HG02588 (cell line): ENCODE measurements at regions not wholly inside any gene's neighbourhood (a gene's known extent, or its start where the extent isn't known, plus 50 kb on each side); places are given as distances from the start of the nearest gene placed in this dataset.

ENCODE experiments used
- ATAC-seq: cut with Tn5 transposase; IDR thresholded peaks from one replicate; pipeline ENCODE4 v1.9.1; 2021; ENCODE audit warnings: mild to moderate bottlenecking, moderate library complexity; ENCODE audit not compliant: unreplicated experiment

GRCh38 chr11:122062763-122063162 lies 53.3 kb downstream of the BLID start:
- ATAC-seq, result no peak

GRCh38 chr11:122059565-122059964 lies 56.5 kb downstream of the BLID start:
- ATAC-seq, result no peak

- no peak for ATAC-seq
Observed at GRCh38 chr11:122050021-122050690, 65.9 kb downstream of the BLID start.

- ATAC-seq, result no peak
Observed at GRCh38 chr11:122048401-122048800, 67.6 kb downstream of the BLID start.

GRCh38 chr11:122046846-122047245 lies 69.2 kb downstream of the BLID start:
- no peak for ATAC-seq

GRCh38 chr11:122046438-122046837 lies 69.6 kb downstream of the BLID start:
- no peak for ATAC-seq

- no peak for ATAC-seq
Observed at GRCh38 chr11:122045181-122045586, 70.8 kb downstream of the BLID start.

- no peak for ATAC-seq
Observed at GRCh38 chr11:122044086-122044485, 71.9 kb downstream of the BLID start.

GRCh38 chr11:122042981-122043380 lies 73.0 kb downstream of the BLID start:
- ATAC-seq, result no peak

- no peak for ATAC-seq
Observed at GRCh38 chr11:122040464-122040863, 75.6 kb downstream of the BLID start.

- no peak for ATAC-seq
Observed at GRCh38 chr11:122038543-122038942, 77.5 kb downstream of the BLID start.

- no peak for ATAC-seq
Observed at GRCh38 chr11:122037911-122038310, 78.1 kb downstream of the BLID start.

- ATAC-seq, result no peak
Observed at GRCh38 chr11:122036493-122036892, 79.5 kb downstream of the BLID start.

- ATAC-seq, result no peak
Observed at GRCh38 chr11:122036018-122036417, 80.0 kb downstream of the BLID start.

GRCh38 chr11:122033631-122034030 lies 82.4 kb downstream of the BLID start:
- no peak for ATAC-seq

- ATAC-seq, result no peak
Observed at GRCh38 chr11:122033193-122033592, 82.8 kb downstream of the BLID start.

GRCh38 chr11:122032317-122032716 lies 83.7 kb downstream of the BLID start:
- ATAC-seq, result no peak

GRCh38 chr11:122031813-122032212 lies 84.2 kb downstream of the BLID start:
- ATAC-seq, result no peak

- no peak for ATAC-seq
Observed at GRCh38 chr11:122030286-122030685, 85.7 kb downstream of the BLID start.

GRCh38 chr11:122028545-122028944 lies 87.5 kb downstream of the BLID start:
- ATAC-seq, result no peak

- ATAC-seq, result no peak
Observed at GRCh38 chr11:122028036-122028435, 88.0 kb downstream of the BLID start.

- ATAC-seq, result no peak
Observed at GRCh38 chr11:122025757-122026156, 90.3 kb downstream of the BLID start.

GRCh38 chr11:122024278-122024677 lies 91.7 kb downstream of the BLID start:
- no peak for ATAC-seq
